ENCODE measurements at regions not wholly inside any gene's neighbourhood (a gene's known extent, or its start where the extent isn't known, plus 50 kb on each side); places are given as distances from the start of the nearest gene placed in this dataset.

DNA sequence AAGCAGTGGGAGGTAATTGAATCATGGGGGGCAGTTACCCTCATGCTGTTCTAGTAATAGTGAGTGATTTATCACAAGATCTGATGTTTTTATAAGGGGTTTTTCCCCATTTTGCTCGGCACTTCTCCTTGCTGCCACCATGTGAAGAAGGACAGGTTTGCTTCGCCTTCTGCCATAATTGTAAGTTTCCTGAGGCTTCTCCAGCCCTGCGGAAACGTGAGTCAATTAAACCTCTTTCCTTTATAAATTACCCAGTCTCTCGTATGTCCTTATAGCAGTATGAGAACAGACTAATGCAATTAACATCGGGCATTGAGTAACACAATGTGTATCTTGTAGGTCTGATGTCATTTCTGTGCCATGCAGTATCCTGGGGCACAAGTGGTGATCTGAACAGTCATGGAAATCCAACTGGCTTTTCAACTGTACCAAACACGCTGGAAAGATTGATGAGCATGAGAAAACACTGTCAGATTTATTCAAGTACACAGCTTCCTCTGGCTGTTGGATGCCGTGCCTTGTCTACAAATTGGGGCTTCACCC, 208.6 kb upstream of the KIAA1217 start:
- TF ChIP-seq, protein P1, sequence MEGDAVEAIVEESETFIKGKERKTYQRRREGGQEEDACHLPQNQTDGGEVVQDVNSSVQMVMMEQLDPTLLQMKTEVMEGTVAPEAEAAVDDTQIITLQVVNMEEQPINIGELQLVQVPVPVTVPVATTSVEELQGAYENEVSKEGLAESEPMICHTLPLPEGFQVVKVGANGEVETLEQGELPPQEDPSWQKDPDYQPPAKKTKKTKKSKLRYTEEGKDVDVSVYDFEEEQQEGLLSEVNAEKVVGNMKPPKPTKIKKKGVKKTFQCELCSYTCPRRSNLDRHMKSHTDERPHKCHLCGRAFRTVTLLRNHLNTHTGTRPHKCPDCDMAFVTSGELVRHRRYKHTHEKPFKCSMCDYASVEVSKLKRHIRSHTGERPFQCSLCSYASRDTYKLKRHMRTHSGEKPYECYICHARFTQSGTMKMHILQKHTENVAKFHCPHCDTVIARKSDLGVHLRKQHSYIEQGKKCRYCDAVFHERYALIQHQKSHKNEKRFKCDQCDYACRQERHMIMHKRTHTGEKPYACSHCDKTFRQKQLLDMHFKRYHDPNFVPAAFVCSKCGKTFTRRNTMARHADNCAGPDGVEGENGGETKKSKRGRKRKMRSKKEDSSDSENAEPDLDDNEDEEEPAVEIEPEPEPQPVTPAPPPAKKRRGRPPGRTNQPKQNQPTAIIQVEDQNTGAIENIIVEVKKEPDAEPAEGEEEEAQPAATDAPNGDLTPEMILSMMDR (conservative IDR thresholded peaks at IDR 0.05 in 1 of 2, IDR thresholded peaks at IDR 0.05 in 1 of 2; ENCODE audit: low read depth in 1 of 2, low read length in 2 of 2): no peak
- TF ChIP-seq EZH2 (IDR thresholded peaks at IDR 0.05; ENCODE audit: low read length, missing control alignments): no peak
